Esophagus squamous epithelium (tissue), 5 donors: ENCODE measurements at regions not wholly inside any gene's neighbourhood (a gene's known extent, or its start where the extent isn't known, plus 50 kb on each side); places are given as distances from the start of the nearest gene placed in this dataset.

ENCODE experiments used
- DNase-seq: peaks from one replicate; lab custom pipeline; 2025; lab: John Stamatoyannopoulos, UW
- H3K27ac ChIP-seq, 4 donors: fragments of 200-600 bp; sonication (generic); one replicate each; pipeline ENCODE4 v1.5.1; 2016 to 2019; ENCODE audit warnings: mild to moderate bottlenecking in 1 of 4
- H3K27me3 ChIP-seq, 4 donors: fragments of 200-600 bp; sonication (generic); 1 replicate in 3 of 4; 2 replicates in 1 of 4; pipeline versions ENCODE4 v1.5.1 to v1.6.0; 2017 to 2021; ENCODE audit warnings: antibody characterized with exemption in 1 of 4
- H3K36me3 ChIP-seq, 3 donors: fragments of 200-600 bp; sonication (generic); one replicate each; pipeline ENCODE4 v1.5.1; 2016 to 2019
- H3K4me1 ChIP-seq, 3 donors: fragments of 200-600 bp; sonication (generic); one replicate each; pipeline ENCODE4 v1.5.1; 2017 to 2019
- H3K4me3 ChIP-seq, 4 donors: fragments of 200-600 bp; sonication (generic); 1 replicate in 3 of 4; 2 replicates in 1 of 4; pipeline ENCODE4 v1.5.1; 2016 to 2019; ENCODE audit warnings: mild to moderate bottlenecking in 2 of 4, moderate library complexity in 1 of 4
- H3K9me3 ChIP-seq, 3 donors: fragments of 200-600 bp; sonication (generic); one replicate each; pipeline ENCODE4 v1.5.1; 2016 to 2019
- POLR2A ChIP-seq, 4 donors: fragments of 450-650 bp; IDR thresholded peaks; one replicate each; pipeline ENCODE4 v1.6.1; 2017; ENCODE audit warnings: antibody characterized with exemption in 4 of 4, mild to moderate bottlenecking in 4 of 4, moderate library complexity in 3 of 4
- WGBS, 2 donors: methylation state at CpG; one replicate each; pipeline ENCODE4 v1.1.5; 2018; 5-methylcytosine and 5-hydroxymethylcytosine counted together
- intact Hi-C: fragments of 100-400 bp; cut with DNase I; formaldehyde crosslinking; loops from one replicate; pipeline ENCODE4 v1.15.0; 2022
- TF ChIP-seq, protein P1 (sequence below), 6 experiments: fragments of 450-650 bp in 4 of 6; fragments of 200-600 bp in 2 of 6; sonication (generic) in 2 of 6; IDR thresholded peaks; one replicate each; pipeline ENCODE4 v1.5.1; 2016 to 2019; ENCODE audit warnings: antibody characterized with exemption in 6 of 6, mild to moderate bottlenecking in 4 of 6, moderate library complexity in 4 of 6
- donor health status: DM: yes; HTN: yes; CAD: no.

- Histone ChIP-seq H3K27ac (no peak overlapping the region), H3K36me3 (no peaks in the 10 kb centered on the region), H3K9me3 (no peaks in the 10 kb centered on the region), H3K4me3 (no peak overlapping the region), H3K4me1 (peaks cover 5 to 18% (median 11%) of the 10 kb centered on the region in 3 donors), H3K27me3 (peaks cover 0 to 3% (median 0%) of the 10 kb centered on the region in 4 donors)
- no peak for DNase-seq
- intact Hi-C loops = no loop called here
- TF ChIP-seq POLR2A (IDR thresholded peaks at IDR 0.05) = no peak
- TF ChIP-seq, protein P1, sequence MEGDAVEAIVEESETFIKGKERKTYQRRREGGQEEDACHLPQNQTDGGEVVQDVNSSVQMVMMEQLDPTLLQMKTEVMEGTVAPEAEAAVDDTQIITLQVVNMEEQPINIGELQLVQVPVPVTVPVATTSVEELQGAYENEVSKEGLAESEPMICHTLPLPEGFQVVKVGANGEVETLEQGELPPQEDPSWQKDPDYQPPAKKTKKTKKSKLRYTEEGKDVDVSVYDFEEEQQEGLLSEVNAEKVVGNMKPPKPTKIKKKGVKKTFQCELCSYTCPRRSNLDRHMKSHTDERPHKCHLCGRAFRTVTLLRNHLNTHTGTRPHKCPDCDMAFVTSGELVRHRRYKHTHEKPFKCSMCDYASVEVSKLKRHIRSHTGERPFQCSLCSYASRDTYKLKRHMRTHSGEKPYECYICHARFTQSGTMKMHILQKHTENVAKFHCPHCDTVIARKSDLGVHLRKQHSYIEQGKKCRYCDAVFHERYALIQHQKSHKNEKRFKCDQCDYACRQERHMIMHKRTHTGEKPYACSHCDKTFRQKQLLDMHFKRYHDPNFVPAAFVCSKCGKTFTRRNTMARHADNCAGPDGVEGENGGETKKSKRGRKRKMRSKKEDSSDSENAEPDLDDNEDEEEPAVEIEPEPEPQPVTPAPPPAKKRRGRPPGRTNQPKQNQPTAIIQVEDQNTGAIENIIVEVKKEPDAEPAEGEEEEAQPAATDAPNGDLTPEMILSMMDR (IDR thresholded peaks at IDR 0.05) = no peak
Measured at GRCh38 chr13:76813891-76814290, 72.3 kb downstream of the KCTD12 start.

GRCh38 chr13:76813000-76813691 is 73.1 kb downstream of the KCTD12 start:
- DNase-seq = no peak
- WGBS, 2 donors = 62 to 83% methylated on average over 4 of the region's 4 CpGs
- TF ChIP-seq, protein P1 (IDR thresholded peaks at IDR 0.05) = no peak
- no peak for TF ChIP-seq POLR2A (IDR thresholded peaks at IDR 0.05)

DNA sequence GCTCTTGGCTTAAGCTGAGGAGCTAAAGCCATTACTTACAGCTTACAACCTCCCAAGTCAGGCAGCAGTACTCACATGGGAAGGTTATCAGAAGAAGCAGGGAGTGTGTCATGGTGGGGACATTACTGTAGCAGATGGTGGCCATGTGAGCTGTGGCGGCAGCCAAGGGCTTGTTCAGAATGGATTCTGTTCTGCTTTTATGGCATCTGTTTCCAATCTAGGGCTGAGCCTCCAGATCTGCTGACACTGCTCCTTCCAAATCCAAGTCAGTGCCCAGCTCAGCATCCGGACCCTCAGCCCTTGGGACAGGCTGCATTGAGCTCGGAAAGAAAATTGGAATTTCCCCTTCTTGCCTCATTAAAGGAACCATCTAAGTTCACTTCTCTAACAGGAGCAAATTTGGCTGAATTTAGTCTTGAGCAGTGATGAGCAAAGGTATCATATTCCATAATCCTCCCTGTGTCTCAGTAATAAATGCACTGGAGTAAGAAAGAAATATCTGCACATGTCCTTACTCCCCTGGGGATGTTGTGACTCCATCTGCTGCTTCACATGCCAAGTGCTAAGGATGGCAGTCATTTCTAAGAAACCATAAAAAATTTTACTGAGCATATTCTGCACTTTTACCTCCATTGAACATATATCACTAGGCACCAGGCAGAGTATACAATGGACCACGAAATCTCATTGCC is 73.9 kb downstream of the KCTD12 start:
- no peak overlapping the region for H3K4me3 ChIP-seq
- peaks cover 0 to 3% (median 0%) of the 10 kb centered on the region in 4 donors for H3K27me3 ChIP-seq
- no peaks in the 10 kb centered on the region for H3K36me3 ChIP-seq
- DNase-seq = no peak
- TF ChIP-seq, protein P1 (IDR thresholded peaks at IDR 0.05) = no peak
- no peak for TF ChIP-seq POLR2A (IDR thresholded peaks at IDR 0.05)
- H3K27ac ChIP-seq = peak overlapping the region in 3 of 4 donors; percentile 2 to 44 (median 7)
- intact Hi-C loops = no loop called here
- no peaks in the 10 kb centered on the region for H3K9me3 ChIP-seq
- 71 to 77% methylated on average over 4 of the region's 4 CpGs for WGBS, 2 donors
- H3K4me1 ChIP-seq = peaks cover 5 to 18% (median 11%) of the 10 kb centered on the region in 3 donors

More at GRCh38 chr13:76813000-76813691, 73.1 kb downstream of the KCTD12 start:
- intact Hi-C loops = no loop called here
- Histone ChIP-seq H3K4me3 (no peak overlapping the region), H3K27me3 (peaks cover 0 to 3% (median 0%) of the 10 kb centered on the region in 4 donors), H3K36me3 (no peaks in the 10 kb centered on the region), H3K27ac (peak overlapping the region in 3 of 4 donors; percentile 10 to 58 (median 44)), H3K9me3 (no peaks in the 10 kb centered on the region), H3K4me1 (peaks cover 5 to 18% (median 11%) of the 10 kb centered on the region in 3 donors)

GRCh38 chr13:76809389-76809788 is 76.8 kb downstream of the KCTD12 start:
- TF ChIP-seq, protein P1 (IDR thresholded peaks at IDR 0.05) = no peak
- TF ChIP-seq POLR2A (IDR thresholded peaks at IDR 0.05) = no peak
- no peaks in the 10 kb centered on the region for H3K9me3 ChIP-seq
- no peak for DNase-seq
- H3K27ac ChIP-seq = no peak overlapping the region
- WGBS, 2 donors = 69 to 80% methylated on average over 1 of the region's 1 CpG
- no peaks in the 10 kb centered on the region for H3K27me3 ChIP-seq
- H3K4me1 ChIP-seq = peaks cover 5 to 18% (median 11%) of the 10 kb centered on the region in 3 donors
- intact Hi-C loops = no loop called here
- H3K4me3 ChIP-seq = no peak overlapping the region
- no peaks in the 10 kb centered on the region for H3K36me3 ChIP-seq

GRCh38 chr13:76808927-76809326 is 77.3 kb downstream of the KCTD12 start:
- H3K4me1 ChIP-seq = peaks cover 5 to 15% (median 11%) of the 10 kb centered on the region in 3 donors
- intact Hi-C loops = no loop called here
- no peak overlapping the region for H3K27ac ChIP-seq
- WGBS, 2 donors = 37 to 49% methylated on average over 2 of the region's 2 CpGs
- no peak for TF ChIP-seq POLR2A (IDR thresholded peaks at IDR 0.05)
- TF ChIP-seq, protein P1 (IDR thresholded peaks at IDR 0.05) = no peak
- no peaks in the 10 kb centered on the region for H3K36me3 ChIP-seq
- no peak for DNase-seq
- H3K4me3 ChIP-seq = no peak overlapping the region
- H3K27me3 ChIP-seq = no peaks in the 10 kb centered on the region
- H3K9me3 ChIP-seq = no peaks in the 10 kb centered on the region
